ENCODE measurements at regions not wholly inside any gene's neighbourhood (a gene's known extent, or its start where the extent isn't known, plus 50 kb on each side); places are given as distances from the start of the nearest gene placed in this dataset.
A peak's percentile ranks its signal among the peaks of the same experiment; 100 is the strongest.

DNA sequence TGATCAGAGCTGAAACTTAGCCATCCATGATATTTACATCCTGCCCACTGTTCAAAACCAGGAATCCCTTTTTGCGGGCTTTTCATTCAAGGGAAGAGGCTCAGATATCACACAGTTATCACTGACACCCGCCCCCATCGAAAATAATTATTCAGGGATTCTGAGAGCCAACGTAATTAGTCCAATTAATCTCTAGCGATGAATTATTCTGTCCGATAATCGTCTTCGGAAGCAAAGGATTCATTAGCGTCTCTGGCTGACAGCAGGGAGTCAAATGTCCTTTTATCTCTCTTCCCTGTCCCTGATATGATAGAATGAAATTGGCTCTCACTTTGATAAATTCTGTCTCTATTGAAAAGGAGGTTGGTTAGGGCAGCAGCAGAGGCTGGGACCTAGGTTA, 140.4 kb upstream of the IPO9 start:
- DNase-seq (ENCODE audit: low spot score) = no peak

GRCh38 chr1:201689647-201690046, 139.3 kb upstream of the IPO9 start:
- DNase-seq (ENCODE audit: low spot score) = no peak

GRCh38 chr1:201690528-201690927, 138.4 kb upstream of the IPO9 start:
- no peak for DNase-seq (ENCODE audit: low spot score)

- no peak for DNase-seq (ENCODE audit: low spot score)
Observed at GRCh38 chr1:201691716-201692554, 137.0 kb upstream of the IPO9 start.

GRCh38 chr1:201692555-201693394, 136.2 kb upstream of the IPO9 start:
- no peak for DNase-seq (ENCODE audit: low spot score)

GRCh38 chr1:201693890-201694607, 134.9 kb upstream of the IPO9 start:
- no peak for DNase-seq (ENCODE audit: low spot score)

GRCh38 chr1:201694608-201695335, 134.2 kb upstream of the IPO9 start:
- no peak for DNase-seq (ENCODE audit: low spot score)

DNA sequence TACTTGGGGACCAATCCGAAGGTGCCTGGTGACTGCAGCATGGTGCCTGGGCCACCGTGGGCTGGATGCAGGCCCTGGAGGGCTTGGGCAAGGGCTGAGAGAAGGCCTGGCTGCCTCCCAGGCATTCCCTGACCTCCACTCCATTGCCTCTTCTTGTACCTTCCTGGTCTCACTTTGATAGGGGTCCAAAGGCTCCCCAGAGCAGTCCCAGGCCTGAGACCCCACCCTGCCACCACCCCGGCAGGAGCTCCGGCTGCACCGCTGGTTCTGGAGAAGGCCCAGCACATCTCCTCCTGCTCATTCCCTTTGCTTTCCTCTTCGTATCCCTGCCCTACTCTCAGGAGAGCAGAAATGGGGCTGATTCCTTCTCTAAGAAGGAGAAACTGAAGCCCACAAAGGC, 133.3 kb upstream of the IPO9 start:
- no peak for DNase-seq (ENCODE audit: low spot score)

- DNase-seq (ENCODE audit: low spot score) = peak; percentile 86
Observed at GRCh38 chr1:201696217-201696761, 132.7 kb upstream of the IPO9 start.

DNA sequence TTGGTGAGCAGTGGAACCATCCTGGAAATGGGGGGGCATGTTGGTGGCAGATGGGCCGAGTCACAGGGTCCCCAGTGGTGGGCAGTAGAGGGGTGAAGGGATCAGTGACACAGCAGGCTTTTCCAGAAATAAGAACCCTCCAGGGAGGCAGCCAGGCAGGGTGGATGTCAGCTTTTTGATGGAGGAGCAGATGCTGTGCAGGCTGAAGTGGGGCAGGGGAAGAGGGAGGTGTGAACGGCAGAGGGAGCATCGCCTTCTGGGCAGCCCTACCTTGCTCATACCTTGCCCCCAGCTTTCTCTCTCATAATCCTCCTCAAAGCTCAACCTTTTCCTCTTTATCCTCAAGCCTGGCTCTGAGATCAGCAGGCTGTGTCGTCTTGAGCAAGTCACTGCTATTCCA, 131.8 kb upstream of the IPO9 start:
- no peak for DNase-seq (ENCODE audit: low spot score)

- no peak for DNase-seq (ENCODE audit: low spot score)
Observed at GRCh38 chr1:201701831-201702230, 127.1 kb upstream of the IPO9 start.

DNA sequence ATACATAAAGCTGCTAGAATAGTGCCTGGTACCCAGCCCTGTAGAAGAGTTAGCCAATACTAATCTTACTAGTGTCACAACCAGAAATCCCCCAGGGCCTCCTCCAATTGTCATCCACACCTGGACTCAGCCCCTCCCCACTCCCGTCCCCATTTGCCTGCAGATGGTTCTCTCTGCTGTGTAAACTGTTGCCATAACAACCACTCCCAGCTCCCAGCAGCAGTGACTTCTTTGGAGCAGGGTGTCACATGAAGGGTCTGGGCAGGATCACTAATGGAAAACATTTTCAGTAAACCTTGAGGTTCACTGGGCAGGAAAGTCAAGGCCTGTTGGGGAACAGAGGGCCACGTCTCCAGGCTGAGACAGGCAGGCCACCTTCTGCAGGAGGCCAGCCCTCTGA, 126.0 kb upstream of the IPO9 start:
- no peak for DNase-seq (ENCODE audit: low spot score)

DNA sequence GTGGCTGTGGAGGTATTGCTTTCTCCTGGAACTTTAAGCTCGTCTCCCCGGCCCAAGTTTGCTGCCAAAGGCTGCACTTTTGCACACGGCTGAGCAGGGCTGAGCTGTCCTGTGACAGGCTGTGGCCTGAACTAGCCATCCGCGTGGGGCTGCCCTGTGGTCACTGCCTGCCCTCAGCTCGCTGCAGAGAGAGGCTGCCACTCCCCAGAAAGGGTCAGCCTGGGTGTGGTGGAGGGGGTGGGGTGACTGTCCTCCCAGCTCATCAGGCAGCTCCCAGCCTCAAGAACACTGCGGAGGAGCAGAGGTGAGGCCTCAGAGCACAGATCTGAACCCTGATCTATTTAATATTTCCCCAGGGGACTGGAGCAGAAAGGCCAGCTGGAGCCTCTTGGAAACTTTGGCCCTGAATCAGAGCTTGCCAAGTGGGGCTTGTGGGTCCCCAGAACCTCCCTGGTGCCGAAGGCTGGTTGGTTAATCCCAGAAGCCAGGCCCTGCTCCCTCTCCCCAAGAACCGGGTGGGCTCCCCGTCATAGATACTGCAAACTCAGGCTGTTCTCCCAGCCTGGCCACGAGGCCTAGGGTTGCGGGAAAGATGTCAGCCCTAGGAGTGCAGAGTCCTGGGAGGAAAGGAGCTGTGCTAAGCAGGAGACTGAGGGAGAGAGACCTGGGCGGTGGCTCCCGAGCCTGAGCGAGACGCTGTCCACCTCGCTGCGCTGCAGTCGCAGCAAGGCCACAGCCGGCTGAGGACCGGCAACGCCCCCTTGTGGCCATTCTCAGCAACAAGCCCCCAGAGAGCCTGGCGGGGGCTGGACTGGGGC, 125.1 kb upstream of the IPO9 start:
- DNase-seq (ENCODE audit: low spot score) = peak; percentile 83

DNA sequence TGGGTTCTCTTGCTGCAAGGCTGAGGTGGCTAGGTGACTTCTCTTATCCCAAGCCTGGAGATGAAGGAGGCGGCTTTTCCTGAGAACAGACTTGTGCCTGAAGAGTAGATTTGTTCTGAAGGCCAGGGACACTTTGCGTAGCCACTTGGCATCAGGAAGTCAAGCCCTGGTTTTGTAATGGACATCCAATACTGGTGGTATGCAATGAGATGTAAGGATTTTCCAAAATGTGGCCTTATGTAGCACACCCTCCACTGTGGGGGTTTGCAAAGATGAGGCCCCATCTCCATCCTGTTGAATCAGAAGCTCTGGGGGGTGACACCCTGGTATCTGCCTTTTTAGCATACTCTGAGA, 124.5 kb upstream of the IPO9 start:
- no peak for DNase-seq (ENCODE audit: low spot score)

GRCh38 chr1:201705389-201705788, 123.6 kb upstream of the IPO9 start:
- no peak for DNase-seq (ENCODE audit: low spot score)

GRCh38 chr1:201706109-201706508, 122.8 kb upstream of the IPO9 start:
- DNase-seq (ENCODE audit: low spot score) = no peak

DNA sequence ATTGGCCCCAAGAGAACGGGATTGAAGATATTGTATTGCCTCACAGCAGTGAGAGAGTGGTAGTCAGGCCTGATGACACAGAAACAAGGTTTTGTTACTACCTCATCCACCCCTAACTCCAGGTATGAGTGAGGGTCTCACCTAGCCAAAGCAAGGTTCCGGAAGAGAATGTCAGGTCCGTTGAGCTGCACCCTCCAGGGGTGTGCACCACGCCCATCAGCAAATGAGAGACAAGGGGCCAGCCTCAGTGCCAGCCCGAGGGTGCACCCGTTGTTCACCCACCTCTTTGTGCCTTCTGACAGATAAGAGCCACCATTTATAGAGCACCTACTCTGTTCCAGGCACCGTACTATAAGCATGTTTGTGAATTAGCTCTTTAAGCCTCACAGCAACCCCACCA, 121.9 kb upstream of the IPO9 start:
- no peak for DNase-seq (ENCODE audit: low spot score)

DNA sequence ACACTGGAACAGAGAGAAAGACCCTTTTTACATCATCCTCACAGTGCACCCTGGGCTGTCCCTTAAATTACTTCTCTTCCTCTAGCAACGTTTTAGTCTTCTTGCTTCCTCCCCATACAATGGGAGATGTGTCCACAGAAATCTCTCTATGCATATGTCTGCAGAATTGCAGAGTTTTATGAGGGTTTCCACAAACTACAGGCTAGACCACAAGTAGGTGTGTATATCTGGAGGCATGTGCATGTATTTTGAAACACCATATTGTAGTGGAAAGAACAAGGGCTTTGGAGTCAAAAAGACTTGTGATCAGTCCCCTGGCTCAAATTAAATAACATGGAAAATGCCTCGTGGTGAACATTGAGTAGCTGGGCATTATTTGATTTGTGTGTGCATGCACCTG, 121.3 kb upstream of the IPO9 start:
- no peak for DNase-seq (ENCODE audit: low spot score)

- DNase-seq (ENCODE audit: low spot score) = peak; percentile 53
Observed at GRCh38 chr1:201708085-201708512, 120.9 kb upstream of the IPO9 start.

- DNase-seq (ENCODE audit: low spot score) = no peak
Observed at GRCh38 chr1:201708691-201709090, 120.3 kb upstream of the IPO9 start.
